ENCODE measurements at regions not wholly inside any gene's neighbourhood (a gene's known extent, or its start where the extent isn't known, plus 50 kb on each side); places are given as distances from the start of the nearest gene placed in this dataset.

DNA sequence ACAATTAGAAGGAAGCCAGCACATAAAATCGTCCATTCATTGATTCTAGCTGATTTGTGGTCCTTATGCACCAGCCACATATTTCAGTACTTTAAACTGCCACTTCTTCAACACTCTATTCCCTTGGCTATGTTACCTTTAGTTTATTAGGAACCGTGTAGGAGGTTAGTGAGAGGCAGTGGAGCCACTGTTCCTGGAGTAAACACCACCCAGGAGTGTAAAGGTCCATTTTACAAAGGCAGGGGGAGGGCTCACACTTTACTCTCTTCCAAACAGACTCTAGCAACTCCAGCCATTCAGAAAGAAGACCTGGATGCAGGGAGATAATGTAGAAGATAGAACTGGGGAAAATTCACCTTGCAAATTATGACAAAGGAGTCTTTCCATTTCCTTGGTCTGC lies 170.2 kb upstream of the RPS23 start:
- TF ChIP-seq, protein P1, sequence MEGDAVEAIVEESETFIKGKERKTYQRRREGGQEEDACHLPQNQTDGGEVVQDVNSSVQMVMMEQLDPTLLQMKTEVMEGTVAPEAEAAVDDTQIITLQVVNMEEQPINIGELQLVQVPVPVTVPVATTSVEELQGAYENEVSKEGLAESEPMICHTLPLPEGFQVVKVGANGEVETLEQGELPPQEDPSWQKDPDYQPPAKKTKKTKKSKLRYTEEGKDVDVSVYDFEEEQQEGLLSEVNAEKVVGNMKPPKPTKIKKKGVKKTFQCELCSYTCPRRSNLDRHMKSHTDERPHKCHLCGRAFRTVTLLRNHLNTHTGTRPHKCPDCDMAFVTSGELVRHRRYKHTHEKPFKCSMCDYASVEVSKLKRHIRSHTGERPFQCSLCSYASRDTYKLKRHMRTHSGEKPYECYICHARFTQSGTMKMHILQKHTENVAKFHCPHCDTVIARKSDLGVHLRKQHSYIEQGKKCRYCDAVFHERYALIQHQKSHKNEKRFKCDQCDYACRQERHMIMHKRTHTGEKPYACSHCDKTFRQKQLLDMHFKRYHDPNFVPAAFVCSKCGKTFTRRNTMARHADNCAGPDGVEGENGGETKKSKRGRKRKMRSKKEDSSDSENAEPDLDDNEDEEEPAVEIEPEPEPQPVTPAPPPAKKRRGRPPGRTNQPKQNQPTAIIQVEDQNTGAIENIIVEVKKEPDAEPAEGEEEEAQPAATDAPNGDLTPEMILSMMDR (IDR thresholded peaks at IDR 0.05; ENCODE audit: insufficient read depth, low read length) = no peak
- TF ChIP-seq, protein P2, sequence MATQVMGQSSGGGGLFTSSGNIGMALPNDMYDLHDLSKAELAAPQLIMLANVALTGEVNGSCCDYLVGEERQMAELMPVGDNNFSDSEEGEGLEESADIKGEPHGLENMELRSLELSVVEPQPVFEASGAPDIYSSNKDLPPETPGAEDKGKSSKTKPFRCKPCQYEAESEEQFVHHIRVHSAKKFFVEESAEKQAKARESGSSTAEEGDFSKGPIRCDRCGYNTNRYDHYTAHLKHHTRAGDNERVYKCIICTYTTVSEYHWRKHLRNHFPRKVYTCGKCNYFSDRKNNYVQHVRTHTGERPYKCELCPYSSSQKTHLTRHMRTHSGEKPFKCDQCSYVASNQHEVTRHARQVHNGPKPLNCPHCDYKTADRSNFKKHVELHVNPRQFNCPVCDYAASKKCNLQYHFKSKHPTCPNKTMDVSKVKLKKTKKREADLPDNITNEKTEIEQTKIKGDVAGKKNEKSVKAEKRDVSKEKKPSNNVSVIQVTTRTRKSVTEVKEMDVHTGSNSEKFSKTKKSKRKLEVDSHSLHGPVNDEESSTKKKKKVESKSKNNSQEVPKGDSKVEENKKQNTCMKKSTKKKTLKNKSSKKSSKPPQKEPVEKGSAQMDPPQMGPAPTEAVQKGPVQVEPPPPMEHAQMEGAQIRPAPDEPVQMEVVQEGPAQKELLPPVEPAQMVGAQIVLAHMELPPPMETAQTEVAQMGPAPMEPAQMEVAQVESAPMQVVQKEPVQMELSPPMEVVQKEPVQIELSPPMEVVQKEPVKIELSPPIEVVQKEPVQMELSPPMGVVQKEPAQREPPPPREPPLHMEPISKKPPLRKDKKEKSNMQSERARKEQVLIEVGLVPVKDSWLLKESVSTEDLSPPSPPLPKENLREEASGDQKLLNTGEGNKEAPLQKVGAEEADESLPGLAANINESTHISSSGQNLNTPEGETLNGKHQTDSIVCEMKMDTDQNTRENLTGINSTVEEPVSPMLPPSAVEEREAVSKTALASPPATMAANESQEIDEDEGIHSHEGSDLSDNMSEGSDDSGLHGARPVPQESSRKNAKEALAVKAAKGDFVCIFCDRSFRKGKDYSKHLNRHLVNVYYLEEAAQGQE (IDR thresholded peaks at IDR 0.05; ENCODE audit: insufficient replicate concordance, low read depth) = no peak

Data from HL-60 (cell line).